HEK293T (cell line): ENCODE measurements at regions not wholly inside any gene's neighbourhood (a gene's known extent, or its start where the extent isn't known, plus 50 kb on each side); places are given as distances from the start of the nearest gene placed in this dataset.

ENCODE experiments used
- CTCF ChIA-PET: fragments of 350-600 bp; formaldehyde crosslinking; extraction: SDS; loops from one replicate; lab custom pipeline; 2021; ENCODE audit warnings: antibody characterized with exemption, inconsistent platforms; lab: Yijun Ruan, JAX
- POLR2A ChIA-PET: fragments of 350-600 bp; formaldehyde crosslinking; extraction: SDS; loops from one replicate; lab custom pipeline; 2020; ENCODE audit warnings: antibody characterized with exemption, inconsistent platforms; lab: Yijun Ruan, JAX
- DNase-seq: peaks from one replicate; pipeline ENCODE4 v3.0.0; 2012; ENCODE audit warnings: mixed read lengths; ENCODE audit errors: extremely low spot score
- ARNT ChIP-seq: fragments of 450-650 bp; IDR thresholded peaks from 2 replicates; pipeline ENCODE4 v1.6.1; 2017; ENCODE audit warnings: mild to moderate bottlenecking
- BHLHE40 ChIP-seq: fragments of 450-650 bp; IDR thresholded peaks from 2 replicates; pipeline ENCODE4 v1.6.1; 2016; ENCODE audit warnings: mild to moderate bottlenecking, moderate library complexity, borderline replicate concordance
- CTBP1 ChIP-seq: fragments of 450-650 bp; IDR thresholded peaks from 2 replicates; pipeline ENCODE4 v1.6.1; 2016; ENCODE audit warnings: borderline replicate concordance
- ELF4 ChIP-seq: fragments of 450-650 bp; IDR thresholded peaks from 2 replicates; pipeline ENCODE4 v1.6.1; 2017; ENCODE audit warnings: antibody characterized with exemption
- FOXA1 ChIP-seq: fragments of 450-650 bp; IDR thresholded peaks from 2 replicates; pipeline ENCODE4 v1.6.1; 2016; ENCODE audit warnings: mild to moderate bottlenecking
- FOXK2 ChIP-seq: fragments of 450-650 bp; IDR thresholded peaks from 2 replicates; pipeline ENCODE4 v1.6.1; 2016; ENCODE audit warnings: mild to moderate bottlenecking
- FOXM1 ChIP-seq: fragments of 450-650 bp; IDR thresholded peaks from 2 replicates; pipeline ENCODE4 v1.6.1; 2017; ENCODE audit warnings: mild to moderate bottlenecking, borderline replicate concordance
- HDGF ChIP-seq: fragments of 450-650 bp; IDR thresholded peaks from 2 replicates; pipeline ENCODE4 v1.6.1; 2017; ENCODE audit warnings: antibody characterized with exemption, borderline replicate concordance
- L3MBTL2 ChIP-seq: fragments of 450-650 bp; conservative IDR thresholded peaks from 2 replicates; pipeline ENCODE4 v1.6.1; 2016; ENCODE audit warnings: mild to moderate bottlenecking
- LEF1 ChIP-seq: fragments of 450-650 bp; IDR thresholded peaks from 2 replicates; pipeline ENCODE4 v1.6.1; 2017; ENCODE audit warnings: mild to moderate bottlenecking, borderline replicate concordance
- NFRKB ChIP-seq: fragments of 450-650 bp; IDR thresholded peaks from 2 replicates; pipeline ENCODE4 v1.6.1; 2016; ENCODE audit warnings: mild to moderate bottlenecking, moderate library complexity
- PKNOX1 ChIP-seq: fragments of 450-650 bp; IDR thresholded peaks from 2 replicates; pipeline ENCODE4 v1.6.1; 2016
- SP1 ChIP-seq: fragments of 450-650 bp; IDR thresholded peaks from 2 replicates; pipeline ENCODE4 v1.6.1; 2017
- SUZ12 ChIP-seq: fragments of 450-650 bp; IDR thresholded peaks from 2 replicates; pipeline ENCODE4 v1.6.1; 2016; ENCODE audit warnings: mild to moderate bottlenecking
- TARDBP ChIP-seq: fragments of 450-650 bp; IDR thresholded peaks from 2 replicates; pipeline ENCODE4 v1.6.1; 2016
- ZNF384 ChIP-seq: fragments of 450-650 bp; IDR thresholded peaks from 2 replicates; pipeline ENCODE4 v1.6.1; 2016

- POLR2A ChIA-PET, result no interaction called here
- no peak for DNase-seq
- CTCF ChIA-PET, result interaction anchor here (0.8 to 2.0 kb wide), 2 partner anchors 12 to 86 kb away, joined by 3 to 7 read pairs; no protein-coding TSS in a partner anchor
- TF ChIP-seq CTBP1 (no peak), LEF1 (no peak), FOXK2 (no peak), HDGF (no peak), PKNOX1 (no peak), SP1 (no peak), ELF4 (no peak), ARNT (no peak), FOXA1 (no peak), ZNF384 (no peak), SUZ12 (no peak), NFRKB (no peak), TARDBP (no peak), BHLHE40 (no peak), FOXM1 (no peak), L3MBTL2 (no peak)
Measured at GRCh38 chr14:36438883-36439282, 81.1 kb downstream of the NKX2-1 start.

GRCh38 chr14:36430662-36431084 lies 89.4 kb downstream of the NKX2-1 start:
- TF ChIP-seq LEF1 (no peak), BHLHE40 (no peak), ZNF384 (no peak), ARNT (no peak), L3MBTL2 (no peak), SP1 (no peak), PKNOX1 (no peak), NFRKB (no peak), TARDBP (no peak), CTBP1 (no peak), SUZ12 (no peak)
- ChIA-PET POLR2A (no interaction called here), CTCF (interaction anchor here (0.6 kb wide), 1 partner anchor 271 kb away, joined by 5 read pairs; no protein-coding TSS in a partner anchor)
- no peak for DNase-seq

GRCh38 chr14:36430169-36430568 lies 89.9 kb downstream of the NKX2-1 start:
- no peak for DNase-seq
- ChIA-PET CTCF (interaction anchor here (0.6 kb wide), 1 partner anchor 271 kb away, joined by 5 read pairs; no protein-coding TSS in a partner anchor), POLR2A (interaction anchor here (0.6 kb wide), 1 partner anchor 66 kb away, joined by 3 read pairs; no protein-coding TSS in a partner anchor)
- no peak for TF ChIP-seq FOXA1
- no peak for TF ChIP-seq NFRKB
- TF ChIP-seq ARNT, result no peak
- no peak for TF ChIP-seq FOXM1
- no peak for TF ChIP-seq TARDBP
- TF ChIP-seq HDGF, result no peak
- TF ChIP-seq BHLHE40, result no peak
- no peak for TF ChIP-seq FOXK2
- no peak for TF ChIP-seq CTBP1
- no peak for TF ChIP-seq PKNOX1
- no peak for TF ChIP-seq LEF1
- no peak for TF ChIP-seq L3MBTL2
- TF ChIP-seq ELF4, result no peak

- TF ChIP-seq HDGF (no peak), ELF4 (no peak), PKNOX1 (no peak), TARDBP (no peak), NFRKB (no peak), BHLHE40 (no peak), ZNF384 (no peak), SP1 (no peak), ARNT (no peak), CTBP1 (no peak), FOXA1 (no peak), SUZ12 (no peak), LEF1 (no peak), FOXK2 (no peak)
- ChIA-PET CTCF (no interaction called here), POLR2A (interaction anchor here (0.6 kb wide), 1 partner anchor 66 kb away, joined by 3 read pairs; no protein-coding TSS in a partner anchor)
- no peak for DNase-seq
Measured at GRCh38 chr14:36429692-36430091, 90.3 kb downstream of the NKX2-1 start.

- CTCF ChIA-PET, result interaction anchor here (0.7 kb wide), 1 partner anchor 61 kb away, joined by 3 read pairs; no protein-coding TSS in a partner anchor
- POLR2A ChIA-PET, result no interaction called here
- DNase-seq, result no peak
- TF ChIP-seq ZNF384 (no peak), CTBP1 (no peak), L3MBTL2 (no peak), TARDBP (no peak), SP1 (no peak), ARNT (no peak), HDGF (no peak), NFRKB (no peak), LEF1 (no peak), PKNOX1 (no peak), ELF4 (no peak), BHLHE40 (no peak)
Measured at GRCh38 chr14:36428350-36428749, 91.7 kb downstream of the NKX2-1 start.
